HEK293 (cell line): ENCODE measurements at regions not wholly inside any gene's neighbourhood (a gene's known extent, or its start where the extent isn't known, plus 50 kb on each side); places are given as distances from the start of the nearest gene placed in this dataset.

ENCODE experiments used
- CTCF ChIA-PET: fragments of 350-600 bp; formaldehyde crosslinking; extraction: SDS; loops from one replicate; lab custom pipeline; 2021; ENCODE audit warnings: antibody characterized with exemption; lab: Yijun Ruan, JAX
- POLR2A ChIA-PET: fragments of 300-600 bp; formaldehyde crosslinking; extraction: SDS; loops from one replicate; lab custom pipeline; 2020; ENCODE audit warnings: antibody characterized with exemption, inconsistent platforms; lab: Yijun Ruan, JAX
- H3K27ac ChIP-seq: fragments of 200-500 bp; sonication (Bioruptor generic); 2 replicates; pipeline ENCODE4 v1.5.1; 2014; ENCODE audit warnings: low read depth, low read length, control low read depth, inconsistent platforms; ENCODE audit errors: extremely low read depth
- H3K36me3 ChIP-seq, 2 experiments: fragments of 200-500 bp in 1 of 2; sonication (Bioruptor generic) in 1 of 2; 1 replicate in 1 of 2; 2 replicates in 1 of 2; pipeline ENCODE4 v1.5.1; 2014 to 2017; ENCODE audit warnings: inconsistent platforms in 2 of 2, low read length in 2 of 2; ENCODE audit not compliant: control insufficient read depth in 2 of 2, insufficient read depth in 1 of 2
- H3K4me1 ChIP-seq: fragments of 200-500 bp; sonication (Bioruptor generic); 2 replicates; pipeline ENCODE4 v1.5.1; 2014; ENCODE audit warnings: mild to moderate bottlenecking, low read length, inconsistent platforms; ENCODE audit not compliant: control insufficient read depth, insufficient read depth
- H3K4me3 ChIP-seq: 2 replicates; pipeline ENCODE4 v1.5.1; 2011; ENCODE audit warnings: low read depth, mild to moderate bottlenecking, control low read depth, low read length, moderate library complexity
- H3K9me3 ChIP-seq: fragments of 200-500 bp; sonication (Bioruptor generic); 2 replicates; pipeline ENCODE4 v1.5.1; 2014; ENCODE audit warnings: low read depth, low read length, inconsistent platforms; ENCODE audit not compliant: control insufficient read depth, insufficient read depth
- OVOL3 ChIP-seq: fragments of 450-650 bp; formaldehyde crosslinking; IDR thresholded peaks from 2 replicates; pipeline ENCODE4 v1.5.1; 2016; ENCODE audit warnings: missing biosample characterization, missing genetic modification characterization
- PRDM1 ChIP-seq: fragments of 450-650 bp; formaldehyde crosslinking; IDR thresholded peaks from 2 replicates; pipeline ENCODE4; 2016; ENCODE audit warnings: missing biosample characterization, missing genetic modification characterization
- PRDM6 ChIP-seq: fragments of 450-650 bp; formaldehyde crosslinking; IDR thresholded peaks from 2 replicates; pipeline ENCODE4 v1.5.1; 2017; ENCODE audit warnings: missing biosample characterization, missing genetic modification characterization
- RBAK ChIP-seq: fragments of 450-650 bp; formaldehyde crosslinking; IDR thresholded peaks from 2 replicates; pipeline ENCODE4 v1.5.1; 2016; ENCODE audit warnings: missing biosample characterization, missing genetic modification characterization
- SP7 ChIP-seq: fragments of 450-650 bp; formaldehyde crosslinking; IDR thresholded peaks from 2 replicates; pipeline ENCODE4 v1.5.1; 2016; ENCODE audit warnings: missing biosample characterization, missing genetic modification characterization
- TSHZ1 ChIP-seq: fragments of 450-650 bp; formaldehyde crosslinking; IDR thresholded peaks from 2 replicates; pipeline ENCODE4 v1.5.1; 2016; ENCODE audit warnings: missing biosample characterization, missing genetic modification characterization, borderline replicate concordance
- ZFP37 ChIP-seq: fragments of 450-650 bp; formaldehyde crosslinking; IDR thresholded peaks from 2 replicates; pipeline ENCODE4 v1.5.1; 2016; ENCODE audit warnings: missing biosample characterization, missing genetic modification characterization
- ZNF132 ChIP-seq: fragments of 450-650 bp; formaldehyde crosslinking; IDR thresholded peaks from 2 replicates; pipeline ENCODE4 v1.5.1; 2017; ENCODE audit warnings: missing biosample characterization, missing genetic modification characterization, borderline replicate concordance
- ZNF140 ChIP-seq: fragments of 450-650 bp; formaldehyde crosslinking; IDR thresholded peaks from 2 replicates; pipeline ENCODE4 v1.5.1; 2016; ENCODE audit warnings: missing biosample characterization, missing genetic modification characterization
- ZNF175 ChIP-seq: fragments of 450-650 bp; formaldehyde crosslinking; IDR thresholded peaks from 2 replicates; pipeline ENCODE4 v1.5.1; 2016; ENCODE audit warnings: missing biosample characterization, missing genetic modification characterization
- ZNF280C ChIP-seq: fragments of 450-650 bp; formaldehyde crosslinking; IDR thresholded peaks from 2 replicates; pipeline ENCODE4 v1.5.1; 2016; ENCODE audit warnings: missing biosample characterization, missing genetic modification characterization
- ZNF350 ChIP-seq: fragments of 450-650 bp; formaldehyde crosslinking; IDR thresholded peaks from 2 replicates; pipeline ENCODE4 v1.5.0; 2017; ENCODE audit warnings: missing biosample characterization, mild to moderate bottlenecking, missing genetic modification characterization
- ZNF362 ChIP-seq: fragments of 450-650 bp; formaldehyde crosslinking; IDR thresholded peaks from 2 replicates; pipeline ENCODE4 v1.5.1; 2016; ENCODE audit warnings: missing biosample characterization, missing genetic modification characterization
- ZNF366 ChIP-seq: fragments of 450-650 bp; formaldehyde crosslinking; conservative IDR thresholded peaks from 2 replicates; pipeline ENCODE4 v1.5.1; 2016; ENCODE audit warnings: missing biosample characterization, missing genetic modification characterization
- ZNF416 ChIP-seq: fragments of 450-650 bp; formaldehyde crosslinking; IDR thresholded peaks from 2 replicates; pipeline ENCODE4 v1.5.1; 2016; ENCODE audit warnings: missing biosample characterization, missing genetic modification characterization
- ZNF654 ChIP-seq: fragments of 450-650 bp; formaldehyde crosslinking; IDR thresholded peaks from 2 replicates; pipeline ENCODE4 v1.5.1; 2016; ENCODE audit warnings: low read depth, missing biosample characterization, missing genetic modification characterization
- ZNF701 ChIP-seq: fragments of 450-650 bp; formaldehyde crosslinking; IDR thresholded peaks from 2 replicates; pipeline ENCODE4 v1.5.1; 2016; ENCODE audit warnings: missing biosample characterization, missing genetic modification characterization
- ZXDB ChIP-seq: fragments of 450-650 bp; formaldehyde crosslinking; IDR thresholded peaks from 2 replicates; pipeline ENCODE4 v1.5.1; 2016; ENCODE audit warnings: missing biosample characterization, missing genetic modification characterization
- TF ChIP-seq, protein P1 (sequence below): fragments of 450-650 bp; formaldehyde crosslinking; IDR thresholded peaks from 2 replicates; pipeline ENCODE4 v1.5.1; 2016; ENCODE audit warnings: missing biosample characterization, missing genetic modification characterization, borderline replicate concordance
- TF ChIP-seq, protein P2 (sequence below): fragments of 450-650 bp; formaldehyde crosslinking; IDR thresholded peaks from 2 replicates; pipeline ENCODE4 v1.5.1; 2016; ENCODE audit warnings: missing biosample characterization, missing genetic modification characterization

DNA sequence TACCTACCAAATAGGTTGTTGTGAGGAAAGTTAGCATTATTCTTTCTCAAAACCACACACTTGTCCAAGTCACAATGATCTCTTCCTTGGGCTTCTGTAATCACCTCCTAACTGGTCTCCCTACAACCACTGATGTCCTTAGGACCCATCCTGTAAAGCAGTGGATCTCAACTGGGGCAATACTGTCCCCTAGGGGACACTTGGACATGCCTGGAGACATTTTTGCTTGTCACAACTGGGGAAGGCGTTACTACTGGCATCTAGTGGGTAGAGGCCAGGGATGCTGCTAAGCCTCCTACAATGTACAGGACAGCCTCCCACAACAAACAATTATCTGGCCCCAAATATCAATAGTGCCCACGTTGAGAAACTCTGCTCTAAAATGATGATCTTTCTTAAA, 118.7 kb upstream of the AP1S2 start:
- H3K9me3 ChIP-seq, result no peaks in the 10 kb centered on the region
- ChIA-PET CTCF (interaction anchor here (0.6 to 2.8 kb wide), 2 partner anchors 43 to 504 kb away, joined by 3 to 10 read pairs; no protein-coding TSS in a partner anchor), POLR2A (no interaction called here)
- no peak overlapping the region for H3K4me3 ChIP-seq
- H3K4me1 ChIP-seq, result no peaks in the 10 kb centered on the region
- no peak for TF ChIP-seq ZNF175 (tag by site-specific recombination)
- peak; percentile 37 for TF ChIP-seq ZNF654 (tag by site-specific recombination)
- H3K36me3 ChIP-seq, result no peaks in the 10 kb centered on the region
- H3K27ac ChIP-seq, result no peak overlapping the region

DNA sequence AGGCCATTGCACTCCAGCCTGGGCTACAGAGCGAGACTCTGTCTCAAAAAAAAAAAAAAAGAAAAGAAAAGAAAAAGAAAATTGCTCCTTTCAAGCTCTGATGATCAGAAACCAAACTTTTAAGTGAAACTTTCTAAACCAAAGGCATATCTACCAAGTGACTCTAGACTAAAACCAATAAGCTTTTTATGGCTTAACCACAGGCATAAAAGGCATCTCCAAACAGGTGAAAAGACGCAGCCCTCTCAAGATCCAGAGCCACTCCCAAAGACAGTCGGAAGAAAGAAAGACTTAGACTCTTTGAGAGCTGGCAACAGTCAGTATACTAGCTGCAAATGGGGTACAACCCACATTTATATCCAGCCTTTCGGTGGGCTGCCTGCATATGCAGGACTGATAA, 117.1 kb upstream of the AP1S2 start:
- H3K9me3 ChIP-seq, result no peaks in the 10 kb centered on the region
- no peaks in the 10 kb centered on the region for H3K4me1 ChIP-seq
- no peak overlapping the region for H3K4me3 ChIP-seq
- H3K27ac ChIP-seq, result no peak overlapping the region
- ChIA-PET CTCF (interaction anchor here (1.3 to 2.8 kb wide), 3 partner anchors 41 to 156 kb away, joined by 3 to 10 read pairs (median 5); no protein-coding TSS in a partner anchor), POLR2A (interaction anchor here (0.6 kb wide), 1 partner anchor 448 kb away, joined by 3 read pairs; no protein-coding TSS in a partner anchor)
- H3K36me3 ChIP-seq, result no peaks in the 10 kb centered on the region
- TF ChIP-seq, protein P1, sequence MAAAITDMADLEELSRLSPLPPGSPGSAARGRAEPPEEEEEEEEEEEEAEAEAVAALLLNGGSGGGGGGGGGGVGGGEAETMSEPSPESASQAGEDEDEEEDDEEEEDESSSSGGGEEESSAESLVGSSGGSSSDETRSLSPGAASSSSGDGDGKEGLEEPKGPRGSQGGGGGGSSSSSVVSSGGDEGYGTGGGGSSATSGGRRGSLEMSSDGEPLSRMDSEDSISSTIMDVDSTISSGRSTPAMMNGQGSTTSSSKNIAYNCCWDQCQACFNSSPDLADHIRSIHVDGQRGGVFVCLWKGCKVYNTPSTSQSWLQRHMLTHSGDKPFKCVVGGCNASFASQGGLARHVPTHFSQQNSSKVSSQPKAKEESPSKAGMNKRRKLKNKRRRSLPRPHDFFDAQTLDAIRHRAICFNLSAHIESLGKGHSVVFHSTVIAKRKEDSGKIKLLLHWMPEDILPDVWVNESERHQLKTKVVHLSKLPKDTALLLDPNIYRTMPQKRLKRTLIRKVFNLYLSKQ (tag by site-specific recombination), result no peak
- TF ChIP-seq ZNF140 (tag by site-specific recombination), result no peak
- TF ChIP-seq, protein P2, sequence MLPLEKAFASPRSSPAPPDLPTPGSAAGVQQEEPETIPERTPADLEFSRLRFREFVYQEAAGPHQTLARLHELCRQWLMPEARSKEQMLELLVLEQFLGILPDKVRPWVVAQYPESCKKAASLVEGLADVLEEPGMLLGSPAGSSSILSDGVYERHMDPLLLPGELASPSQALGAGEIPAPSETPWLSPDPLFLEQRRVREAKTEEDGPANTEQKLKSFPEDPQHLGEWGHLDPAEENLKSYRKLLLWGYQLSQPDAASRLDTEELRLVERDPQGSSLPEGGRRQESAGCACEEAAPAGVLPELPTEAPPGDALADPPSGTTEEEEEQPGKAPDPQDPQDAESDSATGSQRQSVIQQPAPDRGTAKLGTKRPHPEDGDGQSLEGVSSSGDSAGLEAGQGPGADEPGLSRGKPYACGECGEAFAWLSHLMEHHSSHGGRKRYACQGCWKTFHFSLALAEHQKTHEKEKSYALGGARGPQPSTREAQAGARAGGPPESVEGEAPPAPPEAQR (tag by site-specific recombination), result no peak
- no peak for TF ChIP-seq ZNF416 (tag by site-specific recombination)
- TF ChIP-seq ZNF350 (tag by site-specific recombination), result no peak
- TF ChIP-seq ZFP37 (tag by site-specific recombination), result no peak
- no peak for TF ChIP-seq ZNF701 (tag by site-specific recombination)
- no peak for TF ChIP-seq ZNF362 (tag by site-specific recombination)
- no peak for TF ChIP-seq ZNF280C (tag by site-specific recombination)
- no peak for TF ChIP-seq RBAK (tag by site-specific recombination)
- TF ChIP-seq TSHZ1 (tag by site-specific recombination), result no peak
- no peak for TF ChIP-seq OVOL3 (tag by site-specific recombination)
- TF ChIP-seq ZNF366 (tag by site-specific recombination), result no peak
- no peak for TF ChIP-seq ZXDB (tag by site-specific recombination)
- TF ChIP-seq PRDM6 (tag by site-specific recombination), result no peak
- no peak for TF ChIP-seq ZNF132 (tag by site-specific recombination)
- no peak for TF ChIP-seq PRDM1 (tag by site-specific recombination)
- TF ChIP-seq SP7, result no peak
